ENCODE measurements at regions not wholly inside any gene's neighbourhood (a gene's known extent, or its start where the extent isn't known, plus 50 kb on each side); places are given as distances from the start of the nearest gene placed in this dataset.

DNA sequence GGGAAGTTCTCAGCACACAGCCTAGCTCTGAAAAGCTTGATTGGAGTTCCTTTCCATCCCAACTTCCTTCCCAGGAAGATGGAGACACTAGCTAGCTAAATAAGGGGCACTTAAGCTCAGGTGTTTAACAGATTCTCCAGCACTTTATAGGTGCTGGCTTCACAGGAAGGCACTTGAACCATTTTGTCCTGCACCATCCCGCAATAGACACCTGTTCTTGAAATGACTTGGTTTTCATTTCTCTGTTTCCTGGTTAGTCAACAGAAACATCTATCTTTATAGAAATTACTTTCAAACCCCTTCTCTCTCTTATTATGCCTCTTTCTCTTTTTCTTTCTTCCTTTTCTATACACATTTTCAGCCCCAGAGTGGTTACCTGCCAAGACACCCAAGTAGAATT is 409.9 kb upstream of the ZFHX3 start:
- DNase-seq (ENCODE audit: low read depth, low spot score): no peak
- no peak overlapping the region for H3K4me3 ChIP-seq (ENCODE audit: low read depth, low read length)
- in situ Hi-C loops (cut with HindIII; ENCODE audit: low sequenced_read_pairs): no loop called here
- TF ChIP-seq, protein P1, sequence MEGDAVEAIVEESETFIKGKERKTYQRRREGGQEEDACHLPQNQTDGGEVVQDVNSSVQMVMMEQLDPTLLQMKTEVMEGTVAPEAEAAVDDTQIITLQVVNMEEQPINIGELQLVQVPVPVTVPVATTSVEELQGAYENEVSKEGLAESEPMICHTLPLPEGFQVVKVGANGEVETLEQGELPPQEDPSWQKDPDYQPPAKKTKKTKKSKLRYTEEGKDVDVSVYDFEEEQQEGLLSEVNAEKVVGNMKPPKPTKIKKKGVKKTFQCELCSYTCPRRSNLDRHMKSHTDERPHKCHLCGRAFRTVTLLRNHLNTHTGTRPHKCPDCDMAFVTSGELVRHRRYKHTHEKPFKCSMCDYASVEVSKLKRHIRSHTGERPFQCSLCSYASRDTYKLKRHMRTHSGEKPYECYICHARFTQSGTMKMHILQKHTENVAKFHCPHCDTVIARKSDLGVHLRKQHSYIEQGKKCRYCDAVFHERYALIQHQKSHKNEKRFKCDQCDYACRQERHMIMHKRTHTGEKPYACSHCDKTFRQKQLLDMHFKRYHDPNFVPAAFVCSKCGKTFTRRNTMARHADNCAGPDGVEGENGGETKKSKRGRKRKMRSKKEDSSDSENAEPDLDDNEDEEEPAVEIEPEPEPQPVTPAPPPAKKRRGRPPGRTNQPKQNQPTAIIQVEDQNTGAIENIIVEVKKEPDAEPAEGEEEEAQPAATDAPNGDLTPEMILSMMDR (IDR thresholded peaks at IDR 0.05; ENCODE audit: low read depth, low read length): no peak

DNA sequence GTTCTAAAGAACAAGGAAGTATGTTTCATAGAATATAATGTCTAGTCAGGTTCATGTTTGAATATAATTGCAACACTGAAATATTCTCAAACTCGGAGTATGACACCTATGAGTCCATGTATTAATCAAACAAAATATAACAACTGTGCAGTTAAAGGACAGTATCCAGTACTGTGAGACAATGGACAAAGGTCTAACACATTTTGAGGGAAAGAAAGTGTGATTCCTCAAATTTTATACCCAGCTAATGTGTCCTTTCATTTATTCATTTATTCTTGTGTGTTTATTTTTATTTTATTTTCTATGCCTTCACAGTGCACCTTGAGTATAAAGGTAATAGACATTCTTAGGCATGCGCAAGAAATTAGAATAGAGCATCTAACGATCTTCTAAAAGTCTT is 401.0 kb upstream of the ZFHX3 start:
- no peak overlapping the region for H3K4me3 ChIP-seq (ENCODE audit: low read depth, low read length)
- DNase-seq (ENCODE audit: low read depth, low spot score): no peak
- TF ChIP-seq, protein P1 (IDR thresholded peaks at IDR 0.05; ENCODE audit: low read depth, low read length): no peak
- in situ Hi-C loops (cut with HindIII; ENCODE audit: low sequenced_read_pairs): no loop called here

DNA sequence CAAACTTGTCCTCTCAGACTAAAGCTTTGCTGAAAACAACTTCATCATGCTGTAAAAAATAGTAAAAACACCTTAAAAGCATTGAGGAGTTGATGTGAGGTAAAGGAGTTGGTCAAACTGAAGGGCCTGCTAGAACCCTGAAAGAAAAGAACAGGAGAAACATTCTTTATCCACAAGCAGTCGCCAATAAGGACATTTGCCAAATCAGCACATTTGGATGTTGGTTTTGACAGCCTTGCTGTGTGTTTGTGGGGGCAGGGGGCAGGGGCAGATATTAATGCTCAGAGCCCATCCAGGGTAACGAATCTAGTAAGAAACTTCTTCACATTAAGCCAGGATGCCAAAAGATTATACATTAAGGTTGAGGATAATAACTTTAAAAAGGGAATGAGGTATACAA is 399.9 kb upstream of the ZFHX3 start:
- in situ Hi-C loops (cut with HindIII; ENCODE audit: low sequenced_read_pairs): no loop called here
- no peak overlapping the region for H3K4me3 ChIP-seq (ENCODE audit: low read depth, low read length)
- DNase-seq (ENCODE audit: low read depth, low spot score): no peak
- TF ChIP-seq, protein P1 (IDR thresholded peaks at IDR 0.05; ENCODE audit: low read depth, low read length): no peak

- TF ChIP-seq, protein P1 (IDR thresholded peaks at IDR 0.05; ENCODE audit: low read depth, low read length): no peak
- no peak for DNase-seq (ENCODE audit: low read depth, low spot score)
These were observed 386.7 kb upstream of the ZFHX3 start for GRCh38 chr16:73434621-73435020.

GRCh38 chr16:73433731-73434307 is 385.9 kb upstream of the ZFHX3 start:
- DNase-seq (ENCODE audit: low read depth, low spot score): no peak
- in situ Hi-C loops (cut with HindIII; ENCODE audit: low sequenced_read_pairs): no loop called here
- TF ChIP-seq, protein P1 (IDR thresholded peaks at IDR 0.05; ENCODE audit: low read depth, low read length): no peak
- no peak overlapping the region for H3K4me3 ChIP-seq (ENCODE audit: low read depth, low read length)

More at GRCh38 chr16:73434621-73435020, 386.7 kb upstream of the ZFHX3 start:
- in situ Hi-C loops (cut with HindIII; ENCODE audit: low sequenced_read_pairs): no loop called here
- no peak overlapping the region for H3K4me3 ChIP-seq (ENCODE audit: low read depth, low read length)

GRCh38 chr16:73432850-73433730 is 385.2 kb upstream of the ZFHX3 start:
- in situ Hi-C loops (cut with HindIII; ENCODE audit: low sequenced_read_pairs): no loop called here
- no peak overlapping the region for H3K4me3 ChIP-seq (ENCODE audit: low read depth, low read length)
- no peak for DNase-seq (ENCODE audit: low read depth, low spot score)

More at GRCh38 chr16:73432850-73433730, 385.2 kb upstream of the ZFHX3 start:
- TF ChIP-seq, protein P1 (IDR thresholded peaks at IDR 0.05; ENCODE audit: low read depth, low read length): no peak
